Gastrocnemius medialis (tissue), 4 donors: ENCODE measurements at regions not wholly inside any gene's neighbourhood (a gene's known extent, or its start where the extent isn't known, plus 50 kb on each side); places are given as distances from the start of the nearest gene placed in this dataset.

Experiments
- POLR2A ChIP-seq, 2 donors: fragments of 450-650 bp; IDR thresholded peaks; one replicate each; pipeline ENCODE4 v1.6.1; 2017; ENCODE audit warnings: antibody characterized with exemption in 2 of 2, mild to moderate bottlenecking in 2 of 2, moderate library complexity in 2 of 2
- TF ChIP-seq, protein P1 (sequence below), 5 experiments: fragments of 450-650 bp in 3 of 5; fragments of 200-600 bp in 2 of 5; sonication (generic) in 2 of 5; IDR thresholded peaks in 4 of 5; conservative IDR thresholded peaks in 1 of 5; 1 replicate in 4 of 5; 2 replicates in 1 of 5; pipeline ENCODE4 v1.5.1; 2016 to 2019; ENCODE audit warnings: antibody characterized with exemption in 5 of 5, mild to moderate bottlenecking in 3 of 5, moderate library complexity in 3 of 5

DNA sequence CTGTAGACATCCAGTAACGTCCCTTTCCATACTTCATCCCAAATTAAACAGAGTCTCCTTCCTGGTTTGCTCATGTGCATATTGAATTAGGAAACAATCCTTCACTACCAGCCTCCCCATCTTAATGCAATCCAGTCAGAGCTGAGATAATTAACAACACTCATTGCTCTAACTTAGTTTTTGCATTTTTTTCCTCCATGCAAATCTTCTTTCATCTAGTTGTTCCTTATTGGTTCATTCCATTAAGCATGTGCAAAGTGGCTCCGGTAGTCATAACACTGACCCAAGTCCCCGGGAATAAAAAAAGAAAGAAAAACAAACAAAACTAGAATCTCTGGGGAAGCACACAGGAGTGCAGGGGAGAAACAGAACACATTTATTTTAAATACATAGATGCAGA lies 1176.1 kb downstream of the GATA3 start:
- TF ChIP-seq, protein P1, sequence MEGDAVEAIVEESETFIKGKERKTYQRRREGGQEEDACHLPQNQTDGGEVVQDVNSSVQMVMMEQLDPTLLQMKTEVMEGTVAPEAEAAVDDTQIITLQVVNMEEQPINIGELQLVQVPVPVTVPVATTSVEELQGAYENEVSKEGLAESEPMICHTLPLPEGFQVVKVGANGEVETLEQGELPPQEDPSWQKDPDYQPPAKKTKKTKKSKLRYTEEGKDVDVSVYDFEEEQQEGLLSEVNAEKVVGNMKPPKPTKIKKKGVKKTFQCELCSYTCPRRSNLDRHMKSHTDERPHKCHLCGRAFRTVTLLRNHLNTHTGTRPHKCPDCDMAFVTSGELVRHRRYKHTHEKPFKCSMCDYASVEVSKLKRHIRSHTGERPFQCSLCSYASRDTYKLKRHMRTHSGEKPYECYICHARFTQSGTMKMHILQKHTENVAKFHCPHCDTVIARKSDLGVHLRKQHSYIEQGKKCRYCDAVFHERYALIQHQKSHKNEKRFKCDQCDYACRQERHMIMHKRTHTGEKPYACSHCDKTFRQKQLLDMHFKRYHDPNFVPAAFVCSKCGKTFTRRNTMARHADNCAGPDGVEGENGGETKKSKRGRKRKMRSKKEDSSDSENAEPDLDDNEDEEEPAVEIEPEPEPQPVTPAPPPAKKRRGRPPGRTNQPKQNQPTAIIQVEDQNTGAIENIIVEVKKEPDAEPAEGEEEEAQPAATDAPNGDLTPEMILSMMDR (IDR thresholded peaks at IDR 0.05 in 4 of 5, conservative IDR thresholded peaks at IDR 0.05 in 1 of 5) = no peak
- no peak for TF ChIP-seq POLR2A (IDR thresholded peaks at IDR 0.05)
